ENCODE measurements at regions not wholly inside any gene's neighbourhood (a gene's known extent, or its start where the extent isn't known, plus 50 kb on each side); places are given as distances from the start of the nearest gene placed in this dataset.

DNA sequence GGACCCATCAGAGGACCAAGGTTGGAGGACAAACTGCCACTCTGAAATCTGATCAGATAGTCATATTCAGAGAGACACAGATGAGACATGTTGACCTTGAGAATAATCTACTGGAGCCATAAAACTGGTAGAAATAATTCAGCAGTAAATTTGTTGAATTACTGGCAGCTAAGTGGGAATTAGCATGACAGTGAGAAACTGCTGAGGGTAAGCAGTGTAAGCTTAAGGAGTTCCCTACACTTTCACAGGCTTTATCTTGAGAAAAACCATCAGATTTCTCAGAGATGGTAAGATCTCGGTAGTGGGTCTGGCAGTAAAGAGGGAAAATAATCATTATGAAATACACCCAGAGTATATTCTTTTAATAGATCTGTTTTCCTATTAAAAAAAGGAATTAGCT is 213.7 kb downstream of the TECRL start:
- H3K4me3 Mint-ChIP-seq = no peak overlapping the region
- Histone ChIP-seq H2AK5ac (ENCODE audit: insufficient read length, low read length) (no peak overlapping the region), H3K14ac (ENCODE audit: insufficient read depth, low read length) (no peak overlapping the region), H3K23ac (ENCODE audit: insufficient read length, low read depth, low read length) (no peak overlapping the region), H3K56ac (ENCODE audit: insufficient read length, low read depth, low read length) (no peak overlapping the region), H3K27me3 (ENCODE audit: insufficient read depth, low read length) (no peaks in the 10 kb centered on the region), H3K4me1 (ENCODE audit: insufficient read depth, low read length) (no peaks in the 10 kb centered on the region), H4K5ac (ENCODE audit: insufficient read length, low read depth, low read length) (no peak overlapping the region), H3K79me1 (ENCODE audit: insufficient read depth, low read depth, low read length, poor library complexity, severe bottlenecking) (no peaks in the 10 kb centered on the region), H2BK15ac (ENCODE audit: low read depth, low read length) (no peak overlapping the region), H3K9me3 (ENCODE audit: control insufficient read depth, low read depth, low read length) (no peaks in the 10 kb centered on the region), H2BK5ac (ENCODE audit: insufficient read length, low read length) (no peak overlapping the region), H3K4ac (ENCODE audit: low read depth, low read length) (no peak overlapping the region), H3T11ph (ENCODE audit: low read length) (no peak overlapping the region), H3K23me2 (ENCODE audit: insufficient read length, low read depth, low read length, poor library complexity, severe bottlenecking) (no peaks in the 10 kb centered on the region), H2AFZ (ENCODE audit: low read length) (no peak overlapping the region), H3K4me2 (ENCODE audit: insufficient read depth, insufficient read length, low read length) (no peak overlapping the region), H2BK20ac (ENCODE audit: low read depth, low read length, poor library complexity, severe bottlenecking) (no peak overlapping the region), H3K27ac (ENCODE audit: insufficient read length, low read depth, low read length) (no peak overlapping the region), H4K20me1 (ENCODE audit: control insufficient read depth, insufficient read depth, insufficient read length) (no peaks in the 10 kb centered on the region), H3K9ac (ENCODE audit: extremely low read depth, insufficient read length, low read length) (no peak overlapping the region), H2BK120ac (ENCODE audit: low read depth, low read length, poor library complexity, severe bottlenecking) (no peak overlapping the region), H4K91ac (ENCODE audit: insufficient read length, low read depth, low read length) (no peak overlapping the region), H3K18ac (ENCODE audit: insufficient read length, low read depth, low read length) (no peak overlapping the region), H4K8ac (replicated peaks; ENCODE audit: insufficient read length, low read depth, low read length) (no peak overlapping the region), H3K79me2 (ENCODE audit: insufficient read depth, low read length) (no peaks in the 10 kb centered on the region), H2BK12ac (ENCODE audit: insufficient read length, low read depth, low read length) (no peak overlapping the region)
- TF ChIP-seq, protein P1, sequence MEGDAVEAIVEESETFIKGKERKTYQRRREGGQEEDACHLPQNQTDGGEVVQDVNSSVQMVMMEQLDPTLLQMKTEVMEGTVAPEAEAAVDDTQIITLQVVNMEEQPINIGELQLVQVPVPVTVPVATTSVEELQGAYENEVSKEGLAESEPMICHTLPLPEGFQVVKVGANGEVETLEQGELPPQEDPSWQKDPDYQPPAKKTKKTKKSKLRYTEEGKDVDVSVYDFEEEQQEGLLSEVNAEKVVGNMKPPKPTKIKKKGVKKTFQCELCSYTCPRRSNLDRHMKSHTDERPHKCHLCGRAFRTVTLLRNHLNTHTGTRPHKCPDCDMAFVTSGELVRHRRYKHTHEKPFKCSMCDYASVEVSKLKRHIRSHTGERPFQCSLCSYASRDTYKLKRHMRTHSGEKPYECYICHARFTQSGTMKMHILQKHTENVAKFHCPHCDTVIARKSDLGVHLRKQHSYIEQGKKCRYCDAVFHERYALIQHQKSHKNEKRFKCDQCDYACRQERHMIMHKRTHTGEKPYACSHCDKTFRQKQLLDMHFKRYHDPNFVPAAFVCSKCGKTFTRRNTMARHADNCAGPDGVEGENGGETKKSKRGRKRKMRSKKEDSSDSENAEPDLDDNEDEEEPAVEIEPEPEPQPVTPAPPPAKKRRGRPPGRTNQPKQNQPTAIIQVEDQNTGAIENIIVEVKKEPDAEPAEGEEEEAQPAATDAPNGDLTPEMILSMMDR (conservative IDR thresholded peaks at IDR 0.05) = no peak
- DNase-seq = no peak
- H3K9me3 Mint-ChIP-seq = no peaks in the 10 kb centered on the region
- peaks cover 9 to 10% of the 10 kb centered on the region in 2 experiments for H3K4me1 Mint-ChIP-seq
- no CpG with 5 or more reads among the region's 1 CpG for WGBS (ENCODE audit: extremely low coverage, insufficient read length, low lambda C conversion rate)
- H3K27ac Mint-ChIP-seq = 0 out of 7 replicates have a peak overlapping the region, but pooled peaks of 1 of the 3 experiments have one; percentile 26
- no peaks in the 10 kb centered on the region for H3K36me3 Mint-ChIP-seq (ENCODE audit: insufficient read depth in 1 of 3, low read depth in 3 of 3)
- no peaks in the 10 kb centered on the region for H3K27me3 Mint-ChIP-seq (ENCODE audit: low read depth)

All from H9 (cell line).